K562 (cell line): ENCODE measurements at regions not wholly inside any gene's neighbourhood (a gene's known extent, or its start where the extent isn't known, plus 50 kb on each side); places are given as distances from the start of the nearest gene placed in this dataset.

ENCODE experiments used
- ATAC-seq: fragments of 200-7000 bp; cut with Tn5 transposase; 3 replicates; pipeline ENCODE4 v1.9.1; 2020; ENCODE audit warnings: moderate library complexity
- BruUV-seq: library from RNA; stranded (reverse); fragments of 400-500 nt; replicated peaks from 2 replicates; lab custom pipeline; 2021; lab: Mats Ljungman, UMichigan
- CTCF ChIA-PET: fragments of 300-600 bp; formaldehyde crosslinking; extraction: SDS; loops from one replicate; lab custom pipeline; 2021; ENCODE audit warnings: low intra/inter-chr PET ratio; lab: Yijun Ruan, JAX
- POLR2A ChIA-PET: fragments of 300-600, 350-650 bp; sonication (Branson Sonifier 250); formaldehyde crosslinking; extraction: SDS; loops from one replicate; lab custom pipeline; 2021; ENCODE audit warnings: antibody characterized with exemption, inconsistent platforms; lab: Yijun Ruan, JAX
- DNase-seq, 4 experiments: peaks; one replicate each; pipeline versions ENCODE4 v3.0.0 to v3.0.0-alpha.2; 2011 to 2018; ENCODE audit warnings: low spot score in 3 of 4, mixed read lengths in 3 of 4; ENCODE audit errors: extremely low read depth in 1 of 4
- FAIRE-seq: peaks from 2 replicates; lab custom pipeline; 2011; peaks lifted over from hg19 to GRCh38; lab: Jason Lieb, UNC
- H2AFZ ChIP-seq: 2 replicates; pipeline ENCODE4 v1.6.0; 2011; ENCODE audit warnings: low read depth, low read length, control low read depth, inconsistent platforms
- H3K27ac ChIP-seq: fragments of 200-600 bp; 3 replicates; pipeline ENCODE4 v1.8.0; 2011; ENCODE audit warnings: low read depth, mild to moderate bottlenecking, control low read depth, inconsistent platforms, low read length, moderate library complexity, mixed read lengths; ENCODE audit errors: extremely low read depth
- H3K27me3 ChIP-seq, 2 experiments: fragments of 300-600 bp in 1 of 2; 2 replicates in 1 of 2; 3 replicates in 1 of 2; pipeline versions ENCODE4 v1.6.0 to v1.8.0; 2011; ENCODE audit warnings: inconsistent platforms in 2 of 2, low read length in 2 of 2, mild to moderate bottlenecking in 1 of 2, mixed read lengths in 1 of 2, moderate library complexity in 1 of 2; ENCODE audit not compliant: control insufficient read depth in 2 of 2, insufficient read depth in 2 of 2
- H3K36me3 ChIP-seq: fragments of 300-600 bp; 3 replicates; pipeline ENCODE4 v1.8.0; 2011; ENCODE audit warnings: mild to moderate bottlenecking, low read length, inconsistent platforms; ENCODE audit not compliant: control insufficient read depth, insufficient read depth
- H3K4me1 ChIP-seq, 2 experiments: fragments of 200-600 bp in 1 of 2; replicated peaks in 1 of 2; 2 replicates in 1 of 2; 3 replicates in 1 of 2; pipeline versions ENCODE4 v1.5.1 to v1.8.0; 2011; ENCODE audit warnings: inconsistent platforms in 2 of 2, low read length in 2 of 2, mild to moderate bottlenecking in 1 of 2, mixed read lengths in 1 of 2, moderate library complexity in 1 of 2; ENCODE audit not compliant: control insufficient read depth in 2 of 2, insufficient read depth in 2 of 2
- H3K4me2 ChIP-seq: 2 replicates; pipeline ENCODE4 v1.6.1; 2011; ENCODE audit warnings: low read length, control low read depth, inconsistent platforms, mixed read lengths; ENCODE audit not compliant: insufficient read depth
- H3K4me3 ChIP-seq: fragments of 200-600 bp; sonication (generic), shearing (Covaris generic); 2 replicates; pipeline ENCODE4 v1.5.1; 2016; ENCODE audit warnings: control low read depth, inconsistent platforms
- H3K79me2 ChIP-seq: fragments of 200-600 bp; 3 replicates; pipeline ENCODE4 v1.8.0; 2011; ENCODE audit warnings: low read length, inconsistent platforms; ENCODE audit not compliant: control insufficient read depth, insufficient read depth
- H3K9ac ChIP-seq, 2 experiments: 2 replicates each; pipeline versions ENCODE4 v1.6.0 to v1.6.1; 2011; ENCODE audit warnings: low read depth in 2 of 2, low read length in 2 of 2, control low read depth in 1 of 2, inconsistent platforms in 1 of 2, mild to moderate bottlenecking in 1 of 2, mixed read lengths in 1 of 2; ENCODE audit not compliant: insufficient read depth in 1 of 2
- H3K9me1 ChIP-seq: one replicate; pipeline ENCODE4 v1.6.0; 2011; ENCODE audit warnings: inconsistent platforms, mild to moderate bottlenecking, low read length, moderate library complexity; ENCODE audit not compliant: control insufficient read depth, insufficient read depth
- H3K9me3 ChIP-seq: replicated peaks from 2 replicates; pipeline ENCODE4 v1.5.1; 2011; ENCODE audit warnings: low read depth, low read length, inconsistent platforms; ENCODE audit not compliant: control insufficient read depth, insufficient read depth
- H4K20me1 ChIP-seq: replicated peaks from 2 replicates; pipeline ENCODE4 v1.6.1; 2011; ENCODE audit warnings: low read length, inconsistent platforms, mixed read lengths; ENCODE audit not compliant: control insufficient read depth, insufficient read depth
- COPS2 ChIP-seq: fragments of 450-650 bp; conservative IDR thresholded peaks from 2 replicates; pipeline ENCODE4 v1.6.1; 2016; ENCODE audit warnings: mild to moderate bottlenecking, moderate library complexity
- EP400 ChIP-seq: fragments of 450-650 bp; IDR thresholded peaks from 2 replicates; pipeline ENCODE4 v1.6.1; 2017; ENCODE audit warnings: antibody characterized with exemption, mild to moderate bottlenecking, moderate library complexity
- GATAD2A ChIP-seq: fragments of 450-650 bp; IDR thresholded peaks from 2 replicates; pipeline ENCODE4 v1.6.1; 2017
- JUN ChIP-seq, 2 experiments: sonication (generic) in 1 of 2; formaldehyde crosslinking in 1 of 2; IDR thresholded peaks; 2 replicates each; pipeline versions ENCODE4 v1.6.1 to v1.8.0; 2012 to 2022; ENCODE audit warnings: borderline replicate concordance in 2 of 2, mild to moderate bottlenecking in 2 of 2, improper control_type of control experiment in 1 of 2, low read depth in 1 of 2, low read length in 1 of 2, missing genetic modification reagents in 1 of 2
- RBBP5 ChIP-seq: fragments of 200-600 bp; sonication (generic); IDR thresholded peaks from 2 replicates; pipeline ENCODE4 v1.6.1; 2012; ENCODE audit warnings: borderline replicate concordance, mild to moderate bottlenecking, low read length, control low read depth, inconsistent platforms; ENCODE audit not compliant: insufficient read depth, poor library complexity, severe bottlenecking
- SIRT6 ChIP-seq: IDR thresholded peaks from one replicate; pipeline ENCODE4 v1.6.1; 2012; ENCODE audit warnings: low read depth, mild to moderate bottlenecking, control low read depth, inconsistent platforms, low read length, moderate library complexity
- SMC3 ChIP-seq: conservative IDR thresholded peaks from 2 replicates; pipeline ENCODE4 v1.6.1; 2011; ENCODE audit warnings: low read depth, low read length, improper control_type of control experiment; ENCODE audit not compliant: insufficient read depth
- STAT6 ChIP-seq: sonication (generic); formaldehyde crosslinking; IDR thresholded peaks from 2 replicates; pipeline ENCODE4 v1.8.1; 2023; ENCODE audit warnings: mild to moderate bottlenecking, missing genetic modification reagents
- TEAD2 ChIP-seq: fragments of 450-650 bp; IDR thresholded peaks from 2 replicates; pipeline ENCODE4 v1.6.1; 2016; ENCODE audit warnings: missing genetic modification characterization, control low read depth, missing compliant biosample characterization
- TRIM24 ChIP-seq, 2 experiments: fragments of 450-650 bp; IDR thresholded peaks; 2 replicates each; pipeline ENCODE4 v1.6.1; 2016
- ZBTB49 ChIP-seq: sonication (generic); formaldehyde crosslinking; IDR thresholded peaks from 2 replicates; pipeline ENCODE4 v1.8.0; 2022; ENCODE audit warnings: missing genetic modification reagents, mild to moderate bottlenecking, borderline replicate concordance
- ZC3H11A ChIP-seq: IDR thresholded peaks from 2 replicates; pipeline ENCODE4 v1.6.1; 2012; ENCODE audit warnings: low read depth, low read length, improper control_type of control experiment
- ZNF217 ChIP-seq: sonication (generic); formaldehyde crosslinking; IDR thresholded peaks from 2 replicates; pipeline ENCODE4 v1.8.0; 2022; ENCODE audit warnings: mild to moderate bottlenecking, missing genetic modification reagents
- ZNF224 ChIP-seq: sonication (generic); formaldehyde crosslinking; IDR thresholded peaks from 2 replicates; pipeline ENCODE4 v1.8.0; 2022; ENCODE audit warnings: mild to moderate bottlenecking, missing genetic modification reagents
- ZNF707 ChIP-seq: fragments of 250-450 bp; sonication (Bioruptor Pico); conservative IDR thresholded peaks from 2 replicates; pipeline ENCODE4 v1.8.0; 2022; ENCODE audit warnings: inconsistent platforms, mild to moderate bottlenecking, moderate library complexity
- ZNF79 ChIP-seq: fragments of 250-450 bp; sonication (Bioruptor Pico); IDR thresholded peaks from 2 replicates; pipeline ENCODE4 v1.4.0; 2020; ENCODE audit warnings: low read depth, mild to moderate bottlenecking, moderate library complexity
- WGBS: fragments of 100-300 bp; shearing (Covaris generic); methylation state at CpG from one replicate; pipeline ENCODE4 v1.1.6; 2016; ENCODE audit warnings: low coverage, mixed read lengths; ENCODE audit not compliant: insufficient coverage; ENCODE audit errors: missing lambda C conversion rate; 5-methylcytosine and 5-hydroxymethylcytosine counted together
- in situ Hi-C: fragments of 300-500 bp; cut with MboI; formaldehyde crosslinking; loops from 4 replicates; pipeline ENCODE4 v1.15.0; 2018; ENCODE audit warnings: inconsistent platforms, mixed read lengths
- intact Hi-C: fragments of 100-400 bp; cut with micrococcal nuclease; formaldehyde crosslinking; loops from 2 replicates; pipeline ENCODE4 v1.14.2; 2022

- TF ChIP-seq TEAD2 (tag) = no peak
- no peak for TF ChIP-seq ZNF217 (CRISPR knock-in tag)
- TF ChIP-seq ZNF707 = no peak
- no peak for TF ChIP-seq TRIM24 (IDR thresholded peaks at IDR 0.05)
- TF ChIP-seq ZC3H11A = no peak
- TF ChIP-seq ZNF79 (CRISPR knock-in tag) = no peak
These were observed 279.5 kb upstream of the SIX2 start (continued) for GRCh38 chr2:45288532-45289417.

GRCh38 chr2:45287045-45287444 is 277.8 kb upstream of the SIX2 start:
- Histone ChIP-seq H3K4me3 (no peak overlapping the region), H4K20me1 (no peaks in the 10 kb centered on the region; the same call in 1 of the 2 replicates), H3K4me2 (no peak overlapping the region), H3K79me2 (no peaks in the 10 kb centered on the region), H3K9ac (no peak overlapping the region), H3K4me1 (no peaks in the 10 kb centered on the region), H3K9me1 (no peaks in the 10 kb centered on the region), H3K36me3 (no peaks in the 10 kb centered on the region), H3K27me3 (peaks cover 5 to 8% of the 10 kb centered on the region in 2 experiments; a peak in 3 of 5 replicates), H3K27ac (no peak overlapping the region), H2AFZ (no peak overlapping the region), H3K9me3 (no peaks in the 10 kb centered on the region)
- in situ Hi-C loops (no loop called here), intact Hi-C loops (no loop called here)
- ChIA-PET CTCF (interaction anchor here (0.6 kb wide), 1 partner anchor 257 kb away, joined by 3 read pairs; no protein-coding TSS in a partner anchor), POLR2A (interaction anchor here (1.3 to 1.4 kb wide), 2 partner anchors 9 to 10 kb away, joined by 5 read pairs; no protein-coding TSS in a partner anchor)
- no peak for FAIRE-seq
- DNase-seq = no peak
- no peak for ATAC-seq
- 2% methylated on average over 4 of the region's 4 CpGs for WGBS
- no TSS peak for BruUV-seq
- TF ChIP-seq STAT6 = no peak
- TF ChIP-seq ZBTB49 (CRISPR knock-in tag) = no peak
- TF ChIP-seq JUN (IDR thresholded peaks at IDR 0.05; ENCODE audit: borderline replicate concordance, low read depth, low read length) = no peak
- TF ChIP-seq JUN (CRISPR knock-in tag; IDR thresholded peaks at IDR 0.05; ENCODE audit: borderline replicate concordance) = no peak
- no peak for TF ChIP-seq SMC3
- no peak for TF ChIP-seq RBBP5
- no peak for TF ChIP-seq EP400
- no peak for TF ChIP-seq SIRT6
- TF ChIP-seq COPS2 = no peak
- no peak for TF ChIP-seq ZNF224 (CRISPR knock-in tag)
- no peak for TF ChIP-seq GATAD2A
